ENCODE measurements at regions not wholly inside any gene's neighbourhood (a gene's known extent, or its start where the extent isn't known, plus 50 kb on each side); places are given as distances from the start of the nearest gene placed in this dataset.

DNA sequence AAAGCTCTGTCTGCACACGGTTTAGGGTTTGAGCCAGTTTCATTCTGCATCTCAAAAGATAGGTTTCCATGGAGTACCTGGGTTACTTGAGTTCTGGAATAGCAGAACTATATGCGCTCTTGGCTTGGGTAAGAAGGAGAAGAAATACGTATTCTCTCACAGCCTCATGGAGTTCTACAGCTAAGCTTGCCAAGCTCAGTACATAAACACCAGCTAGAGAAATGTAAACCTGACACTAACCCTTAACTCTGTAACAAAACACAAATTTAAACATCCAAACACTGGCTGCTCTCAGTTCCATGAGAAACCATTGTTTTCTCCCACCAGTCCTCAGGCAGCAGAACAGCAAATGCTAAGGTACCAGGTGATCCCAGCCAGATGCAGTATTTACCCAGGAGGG lies 557.2 kb downstream of the INHBA start:
- Mint-ChIP-seq H3K4me3 (no peak overlapping the region), H3K27ac (ENCODE audit: unreplicated experiment) (no peak overlapping the region), H3K9me3 (peaks cover 2% of the 10 kb centered on the region), H3K36me3 (ENCODE audit: low read depth) (no peaks in the 10 kb centered on the region), H3K4me1 (no peaks in the 10 kb centered on the region), H3K27me3 (ENCODE audit: low read depth) (no peaks in the 10 kb centered on the region)
- TF ChIP-seq, protein P1, sequence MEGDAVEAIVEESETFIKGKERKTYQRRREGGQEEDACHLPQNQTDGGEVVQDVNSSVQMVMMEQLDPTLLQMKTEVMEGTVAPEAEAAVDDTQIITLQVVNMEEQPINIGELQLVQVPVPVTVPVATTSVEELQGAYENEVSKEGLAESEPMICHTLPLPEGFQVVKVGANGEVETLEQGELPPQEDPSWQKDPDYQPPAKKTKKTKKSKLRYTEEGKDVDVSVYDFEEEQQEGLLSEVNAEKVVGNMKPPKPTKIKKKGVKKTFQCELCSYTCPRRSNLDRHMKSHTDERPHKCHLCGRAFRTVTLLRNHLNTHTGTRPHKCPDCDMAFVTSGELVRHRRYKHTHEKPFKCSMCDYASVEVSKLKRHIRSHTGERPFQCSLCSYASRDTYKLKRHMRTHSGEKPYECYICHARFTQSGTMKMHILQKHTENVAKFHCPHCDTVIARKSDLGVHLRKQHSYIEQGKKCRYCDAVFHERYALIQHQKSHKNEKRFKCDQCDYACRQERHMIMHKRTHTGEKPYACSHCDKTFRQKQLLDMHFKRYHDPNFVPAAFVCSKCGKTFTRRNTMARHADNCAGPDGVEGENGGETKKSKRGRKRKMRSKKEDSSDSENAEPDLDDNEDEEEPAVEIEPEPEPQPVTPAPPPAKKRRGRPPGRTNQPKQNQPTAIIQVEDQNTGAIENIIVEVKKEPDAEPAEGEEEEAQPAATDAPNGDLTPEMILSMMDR (conservative IDR thresholded peaks at IDR 0.05) = no peak
- no peak for DNase-seq (ENCODE audit: low read depth, low spot score)

DNA sequence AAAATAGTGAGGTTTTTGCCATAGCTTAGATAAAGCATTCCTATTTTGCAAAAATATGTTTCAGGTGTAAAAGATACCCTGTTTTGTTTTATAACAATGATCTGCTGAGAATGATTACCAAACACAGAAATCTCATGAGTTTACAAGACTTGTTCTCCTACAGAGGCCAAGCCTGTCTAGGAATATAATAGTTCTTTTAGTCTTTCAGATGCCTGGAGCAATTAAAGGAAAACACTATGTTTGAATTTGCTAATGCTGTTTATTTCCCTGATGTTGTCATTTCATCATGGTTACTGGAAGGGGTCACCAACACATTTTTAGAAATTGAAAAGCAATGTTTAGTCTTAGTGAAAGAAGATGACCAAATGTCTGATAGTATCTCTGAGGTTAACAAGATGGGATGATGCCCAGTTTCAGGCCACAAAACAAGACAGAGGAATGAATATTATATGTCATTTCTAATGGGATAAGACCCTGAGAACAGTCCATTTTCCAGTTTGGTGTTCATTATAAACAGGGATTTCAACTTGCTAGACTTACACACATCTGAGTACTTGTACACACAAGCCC lies 559.9 kb downstream of the INHBA start:
- Mint-ChIP-seq H3K27ac (ENCODE audit: unreplicated experiment) (no peak overlapping the region), H3K27me3 (ENCODE audit: low read depth) (no peaks in the 10 kb centered on the region), H3K9me3 (no peaks in the 10 kb centered on the region), H3K36me3 (ENCODE audit: low read depth) (no peaks in the 10 kb centered on the region), H3K4me3 (no peak overlapping the region), H3K4me1 (no peaks in the 10 kb centered on the region)
- TF ChIP-seq, protein P1 (conservative IDR thresholded peaks at IDR 0.05) = no peak
- no peak for DNase-seq (ENCODE audit: low read depth, low spot score)

DNA sequence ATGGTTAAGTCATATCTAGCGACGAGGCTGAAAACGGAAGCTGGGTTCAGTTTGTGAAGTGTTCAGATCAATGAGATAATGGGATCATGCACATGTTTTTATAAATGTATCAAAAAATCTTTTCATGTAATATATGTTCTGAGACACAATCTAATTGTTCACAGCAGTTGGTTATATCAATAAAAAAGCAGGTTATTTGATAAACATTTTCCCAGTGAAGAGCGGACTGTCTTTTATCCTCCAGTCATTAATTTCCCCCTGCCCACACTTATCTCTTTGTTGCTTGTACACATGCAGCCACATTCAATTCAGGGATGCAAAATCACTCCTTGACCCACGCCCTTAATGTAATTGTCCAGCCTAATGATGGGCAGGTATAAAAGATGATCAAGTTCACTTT lies 563.1 kb downstream of the INHBA start:
- H3K9me3 Mint-ChIP-seq = no peaks in the 10 kb centered on the region
- H3K4me3 Mint-ChIP-seq = no peak overlapping the region
- TF ChIP-seq, protein P1 (conservative IDR thresholded peaks at IDR 0.05) = no peak
- H3K4me1 Mint-ChIP-seq = no peaks in the 10 kb centered on the region
- no peaks in the 10 kb centered on the region for H3K36me3 Mint-ChIP-seq (ENCODE audit: low read depth)
- H3K27ac Mint-ChIP-seq (ENCODE audit: unreplicated experiment) = no peak overlapping the region
- no peak for DNase-seq (ENCODE audit: low read depth, low spot score)
- H3K27me3 Mint-ChIP-seq (ENCODE audit: low read depth) = no peaks in the 10 kb centered on the region

DNA sequence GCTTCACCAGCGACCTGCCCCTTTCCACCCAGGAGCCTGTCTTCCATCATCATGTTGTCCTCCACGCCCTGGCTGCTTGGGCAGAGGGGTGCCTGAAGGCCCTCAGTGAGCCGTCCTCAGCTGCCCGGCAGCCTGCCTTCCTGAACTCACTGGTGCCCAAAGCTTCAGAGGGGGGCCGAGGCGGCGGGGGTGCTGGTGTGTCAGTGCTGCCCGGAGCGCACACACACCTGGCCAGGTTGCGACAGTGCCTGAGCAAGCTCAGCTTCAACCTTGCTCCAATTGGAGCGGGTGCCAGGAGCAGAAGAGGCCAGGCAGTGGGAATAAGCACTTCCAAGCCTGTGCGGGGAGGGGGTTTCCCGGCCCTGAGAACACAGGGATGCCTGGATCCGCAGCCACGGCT lies 566.3 kb downstream of the INHBA start:
- no peak overlapping the region for H3K27ac Mint-ChIP-seq (ENCODE audit: unreplicated experiment)
- no peak overlapping the region for H3K4me3 Mint-ChIP-seq
- H3K36me3 Mint-ChIP-seq (ENCODE audit: low read depth) = no peaks in the 10 kb centered on the region
- TF ChIP-seq, protein P1 (conservative IDR thresholded peaks at IDR 0.05) = no peak
- no peak for DNase-seq (ENCODE audit: low read depth, low spot score)
- H3K27me3 Mint-ChIP-seq (ENCODE audit: low read depth) = no peaks in the 10 kb centered on the region
- H3K9me3 Mint-ChIP-seq = no peaks in the 10 kb centered on the region
- peaks cover 11% of the 10 kb centered on the region for H3K4me1 Mint-ChIP-seq

DNA sequence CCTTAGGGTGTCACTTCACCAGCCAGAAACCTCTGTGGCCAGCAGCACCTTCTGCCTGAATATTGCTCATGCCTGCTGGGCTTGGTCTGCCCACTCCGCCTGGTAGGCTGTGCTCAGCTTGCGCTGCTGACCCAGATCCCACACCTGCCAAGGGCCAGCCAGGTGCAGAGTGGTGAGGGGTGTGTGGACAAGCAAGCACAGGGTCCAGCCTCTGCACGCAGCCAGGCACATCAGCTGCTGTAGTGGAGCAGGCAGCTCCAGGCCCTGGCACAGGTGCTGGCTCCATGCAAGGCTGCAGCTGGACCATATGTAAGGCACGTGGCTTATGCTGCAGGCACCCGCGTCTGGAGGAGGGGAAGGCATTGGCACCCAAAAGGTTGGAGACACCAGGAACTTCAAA lies 567.4 kb downstream of the INHBA start:
- Mint-ChIP-seq H3K4me3 (no peak overlapping the region), H3K9me3 (no peaks in the 10 kb centered on the region), H3K27me3 (ENCODE audit: low read depth) (no peaks in the 10 kb centered on the region), H3K36me3 (ENCODE audit: low read depth) (no peaks in the 10 kb centered on the region), H3K27ac (ENCODE audit: unreplicated experiment) (no peak overlapping the region), H3K4me1 (peaks cover 14% of the 10 kb centered on the region)
- TF ChIP-seq, protein P1 (conservative IDR thresholded peaks at IDR 0.05) = no peak
- DNase-seq (ENCODE audit: low read depth, low spot score) = no peak

Measured in neural crest cell (in vitro differentiated cells).